Mucosa of descending colon (tissue), 3 donors: ENCODE measurements at regions not wholly inside any gene's neighbourhood (a gene's known extent, or its start where the extent isn't known, plus 50 kb on each side); places are given as distances from the start of the nearest gene placed in this dataset.
A peak's percentile ranks its signal among the peaks of the same experiment; 100 is the strongest.

Experiments
- ATAC-seq: fragments of 200-7000 bp; cut with Tn5 transposase; one replicate; pipeline ENCODE4 v1.9.1; 2020; ENCODE audit warnings: mild to moderate bottlenecking, moderate library complexity
- DNase-seq, 3 donors: peaks; one replicate each; pipeline ENCODE4 v3.0.0-alpha.2; 2020
- H3K36me3 ChIP-seq: fragments of 200-600 bp; one replicate; pipeline ENCODE4 v1.8.0; 2021; ENCODE audit warnings: low read depth, mild to moderate bottlenecking
- H3K4me1 ChIP-seq: fragments of 200-600 bp; one replicate; pipeline ENCODE4 v1.8.0; 2021; ENCODE audit warnings: low read depth, mild to moderate bottlenecking
- H3K4me3 ChIP-seq: fragments of 200-600 bp; one replicate; pipeline ENCODE4 v1.8.0; 2021; ENCODE audit warnings: mild to moderate bottlenecking
- H3K9me3 ChIP-seq: fragments of 200-600 bp; one replicate; pipeline ENCODE4 v1.8.0; 2021; ENCODE audit warnings: mild to moderate bottlenecking
- intact Hi-C, 2 donors: fragments of 100-400 bp; cut with DNase I in 1 of 2; cut with micrococcal nuclease in 1 of 2; formaldehyde crosslinking; loops; one replicate each; pipeline versions ENCODE4 v1.11.0 to v1.11.1; 2022; cut with DNase I, micrococcal nuclease
- TF ChIP-seq, protein P1 (sequence below): fragments of 200-600 bp; IDR thresholded peaks from one replicate; pipeline ENCODE4 v1.8.0; 2022; ENCODE audit warnings: antibody characterized with exemption, mild to moderate bottlenecking
- donor health status: DM: no; HTN: no; CAD: no; lungs with moderate emphysema.
- donor health status: DM: no; HTN: no; CAD: no.
- donor health status: DM: no; HTN: yes; CAD: no.

DNA sequence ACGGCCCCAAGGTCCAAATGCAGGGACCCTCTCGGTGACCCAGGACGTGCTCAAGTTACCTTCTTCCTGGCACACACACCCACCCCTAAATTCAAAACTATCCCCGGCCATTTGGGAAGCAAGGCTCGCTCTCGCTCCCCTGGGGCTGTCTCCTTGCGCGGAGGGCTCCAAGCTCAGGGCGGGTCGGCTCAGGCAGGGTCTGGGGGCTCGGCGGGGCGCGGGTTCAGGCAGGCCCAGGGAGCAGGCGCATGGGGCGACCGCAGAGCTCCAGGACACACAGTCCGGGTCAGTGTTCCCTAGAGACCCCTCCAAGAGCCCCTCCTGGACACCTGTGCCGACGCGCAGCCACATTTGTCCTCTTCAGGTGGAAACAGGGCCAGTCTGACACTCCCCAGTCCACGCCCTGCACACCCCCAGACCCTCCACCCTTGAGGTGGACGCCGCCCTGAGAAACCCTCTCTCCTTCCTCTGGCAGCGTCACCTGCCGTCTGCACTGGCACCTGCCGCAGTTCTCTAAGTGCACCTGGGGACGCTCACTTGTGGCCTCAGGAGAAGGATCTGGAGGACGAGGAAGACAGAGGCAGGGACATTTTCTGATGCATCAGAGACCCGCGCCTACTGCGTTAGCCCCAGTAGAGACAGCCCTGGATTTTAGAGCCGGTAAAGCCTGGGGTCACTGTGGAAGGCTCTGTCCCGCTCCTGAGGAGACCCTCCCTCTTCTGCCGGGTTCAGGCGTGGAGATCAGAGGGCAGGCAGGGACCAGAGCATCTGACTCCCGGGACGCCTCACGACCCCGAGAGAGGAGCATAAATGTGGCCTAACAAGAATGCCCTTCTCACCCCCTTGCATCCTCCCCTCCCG lies 138.8 kb downstream of the TWIST2 start:
- Histone ChIP-seq H3K4me3 (no peak overlapping the region), H3K4me1 (no peaks in the 10 kb centered on the region), H3K36me3 (no peaks in the 10 kb centered on the region), H3K9me3 (no peaks in the 10 kb centered on the region)
- DNase-seq, result no peak
- ATAC-seq, result no peak
- intact Hi-C loops, result no loop called here
- TF ChIP-seq, protein P1, sequence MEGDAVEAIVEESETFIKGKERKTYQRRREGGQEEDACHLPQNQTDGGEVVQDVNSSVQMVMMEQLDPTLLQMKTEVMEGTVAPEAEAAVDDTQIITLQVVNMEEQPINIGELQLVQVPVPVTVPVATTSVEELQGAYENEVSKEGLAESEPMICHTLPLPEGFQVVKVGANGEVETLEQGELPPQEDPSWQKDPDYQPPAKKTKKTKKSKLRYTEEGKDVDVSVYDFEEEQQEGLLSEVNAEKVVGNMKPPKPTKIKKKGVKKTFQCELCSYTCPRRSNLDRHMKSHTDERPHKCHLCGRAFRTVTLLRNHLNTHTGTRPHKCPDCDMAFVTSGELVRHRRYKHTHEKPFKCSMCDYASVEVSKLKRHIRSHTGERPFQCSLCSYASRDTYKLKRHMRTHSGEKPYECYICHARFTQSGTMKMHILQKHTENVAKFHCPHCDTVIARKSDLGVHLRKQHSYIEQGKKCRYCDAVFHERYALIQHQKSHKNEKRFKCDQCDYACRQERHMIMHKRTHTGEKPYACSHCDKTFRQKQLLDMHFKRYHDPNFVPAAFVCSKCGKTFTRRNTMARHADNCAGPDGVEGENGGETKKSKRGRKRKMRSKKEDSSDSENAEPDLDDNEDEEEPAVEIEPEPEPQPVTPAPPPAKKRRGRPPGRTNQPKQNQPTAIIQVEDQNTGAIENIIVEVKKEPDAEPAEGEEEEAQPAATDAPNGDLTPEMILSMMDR, result no peak

DNA sequence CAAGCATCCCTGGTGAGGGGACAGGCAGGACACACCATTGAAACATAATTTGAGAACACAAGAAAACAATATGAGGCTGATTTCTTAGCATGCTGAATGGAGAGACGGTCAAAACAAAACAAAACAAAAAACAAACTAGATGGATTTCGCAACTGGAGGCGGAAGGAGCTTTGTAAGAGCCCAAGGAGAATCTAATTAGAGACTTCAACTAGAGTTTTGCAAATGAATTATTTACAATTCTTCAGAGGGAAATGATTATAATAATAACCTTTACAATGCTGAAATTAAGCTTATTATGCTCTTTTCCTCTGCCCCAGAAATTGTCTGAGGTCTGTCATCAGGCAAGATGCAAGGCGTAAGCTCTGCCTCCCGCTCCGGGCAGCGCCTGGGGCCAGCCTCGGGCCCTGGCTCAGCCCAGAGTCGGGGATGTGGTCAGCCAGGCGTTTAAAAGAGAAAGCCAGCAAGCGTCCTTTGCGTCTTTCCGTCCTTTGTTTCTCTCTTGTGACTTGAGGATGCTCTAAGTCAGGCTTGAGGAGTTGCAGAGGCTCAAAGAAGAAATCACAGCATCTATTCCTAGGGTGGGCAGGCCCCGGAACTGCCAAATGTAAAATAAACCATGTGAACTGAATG lies 139.6 kb downstream of the TWIST2 start:
- intact Hi-C loops, result no loop called here
- no peak for ATAC-seq
- H3K4me3 ChIP-seq, result no peak overlapping the region
- H3K4me1 ChIP-seq, result no peaks in the 10 kb centered on the region
- DNase-seq, result no peak
- H3K36me3 ChIP-seq, result no peaks in the 10 kb centered on the region
- TF ChIP-seq, protein P1, result no peak
- H3K9me3 ChIP-seq, result no peaks in the 10 kb centered on the region

DNA sequence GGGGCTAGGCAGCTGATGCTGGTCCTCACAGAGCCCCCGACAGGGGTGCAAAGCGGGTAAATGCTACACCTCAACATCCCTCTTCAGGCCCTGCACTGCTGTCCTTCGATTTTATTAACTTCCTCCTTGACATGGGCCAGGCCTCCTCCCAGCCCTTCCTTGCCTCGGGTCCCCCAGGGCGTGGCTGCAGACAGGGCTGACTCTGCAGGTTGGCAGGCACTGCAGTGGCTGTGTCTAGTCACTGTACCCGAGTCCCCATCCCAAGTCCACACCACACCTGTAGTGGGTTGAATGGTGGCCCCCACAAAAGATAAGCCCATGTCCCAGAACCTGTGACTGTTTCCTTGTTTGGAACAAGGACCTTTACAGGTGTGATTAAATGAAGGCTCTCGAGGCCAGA lies 140.2 kb downstream of the TWIST2 start:
- Histone ChIP-seq H3K4me3 (no peak overlapping the region), H3K36me3 (no peaks in the 10 kb centered on the region), H3K4me1 (no peaks in the 10 kb centered on the region), H3K9me3 (no peaks in the 10 kb centered on the region)
- intact Hi-C loops, result no loop called here
- DNase-seq (no peak), ATAC-seq (peak; percentile 20)
- TF ChIP-seq, protein P1, result no peak

DNA sequence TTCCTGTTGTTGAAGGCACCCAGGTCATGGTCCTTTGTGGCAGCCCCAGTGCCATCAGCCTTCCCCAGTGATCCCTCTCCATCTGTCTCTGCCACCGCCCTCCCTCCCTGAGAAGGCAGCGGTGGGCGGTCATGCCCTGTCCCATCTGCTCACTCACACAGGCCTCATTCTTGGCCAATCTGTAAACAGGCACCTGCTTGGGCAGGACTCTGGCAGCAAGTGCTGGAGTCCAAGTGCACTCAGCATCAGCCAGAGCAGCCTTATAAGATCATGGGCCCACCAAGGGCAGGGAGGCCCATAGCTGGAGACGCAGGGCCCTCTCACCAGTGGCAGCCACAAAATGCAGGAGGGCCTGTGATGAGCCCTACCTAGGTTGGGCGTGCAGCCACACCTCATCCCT lies 140.9 kb downstream of the TWIST2 start:
- intact Hi-C loops, result no loop called here
- DNase-seq, result no peak
- no peaks in the 10 kb centered on the region for H3K9me3 ChIP-seq
- no peak for ATAC-seq
- no peaks in the 10 kb centered on the region for H3K4me1 ChIP-seq
- no peaks in the 10 kb centered on the region for H3K36me3 ChIP-seq
- H3K4me3 ChIP-seq, result no peak overlapping the region
- TF ChIP-seq, protein P1, result no peak

DNA sequence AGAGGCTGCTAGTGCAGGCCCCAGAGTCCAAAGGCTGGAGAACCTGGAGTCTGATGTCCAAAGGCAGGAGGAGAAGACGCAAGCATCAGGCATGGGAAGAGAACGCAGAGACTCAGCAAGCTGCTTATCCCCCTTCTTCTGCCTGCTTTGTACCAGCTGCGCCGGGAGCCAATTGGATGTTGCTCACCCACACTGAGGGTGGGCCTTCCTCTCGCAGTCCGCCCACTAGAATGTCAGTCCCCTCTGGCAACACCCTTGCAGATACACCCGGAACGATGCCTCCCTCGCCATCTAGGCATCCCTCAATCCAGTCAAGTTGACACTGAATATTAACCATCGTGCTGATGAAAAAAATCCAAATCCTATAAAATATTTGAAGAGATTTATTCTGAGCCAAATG lies 141.6 kb downstream of the TWIST2 start:
- Histone ChIP-seq H3K4me1 (no peaks in the 10 kb centered on the region), H3K36me3 (no peaks in the 10 kb centered on the region), H3K4me3 (no peak overlapping the region), H3K9me3 (no peaks in the 10 kb centered on the region)
- TF ChIP-seq, protein P1, result no peak
- intact Hi-C loops, result no loop called here
- no peak for DNase-seq
- no peak for ATAC-seq
